ENCODE measurements at regions not wholly inside any gene's neighbourhood (a gene's known extent, or its start where the extent isn't known, plus 50 kb on each side); places are given as distances from the start of the nearest gene placed in this dataset.

- TF ChIP-seq CTCF (IDR thresholded peaks at IDR 0.05; ENCODE audit: low read depth, low read length): no peak
- no peak for TF ChIP-seq EZH2phosphoT487 (IDR thresholded peaks at IDR 0.05; ENCODE audit: low read depth)
Measured at GRCh38 chr14:57009585-57010515, 199.6 kb upstream of the OTX2 start.

Measured in OCI-LY3 (cell line).